ENCODE measurements at regions not wholly inside any gene's neighbourhood (a gene's known extent, or its start where the extent isn't known, plus 50 kb on each side); places are given as distances from the start of the nearest gene placed in this dataset.
"Not testable (repeated sequence)": the region's sequence is repeated elsewhere in the genome, so short reads cannot be mapped to it uniquely, and the experiment has no call there.

DNA sequence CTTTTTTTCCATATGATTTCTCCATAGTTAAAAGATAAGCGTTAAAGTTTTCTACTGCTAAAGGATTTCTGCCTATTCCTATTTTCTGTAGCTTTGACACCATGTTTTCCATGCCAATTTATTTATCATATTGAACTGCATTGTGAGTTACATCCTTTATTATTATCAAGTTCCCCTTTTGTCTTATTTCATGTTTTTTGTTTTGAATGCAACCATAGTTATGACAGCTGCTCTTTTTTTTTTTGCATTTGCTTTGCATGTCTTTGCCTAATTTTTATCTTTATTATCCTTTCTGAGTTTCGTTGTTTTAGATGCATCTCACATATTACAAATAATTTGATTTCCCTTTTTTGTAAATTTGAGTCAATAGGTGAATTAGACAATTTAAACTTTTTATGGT is 161.5 kb downstream of the DEPDC1B start:
- TF ChIP-seq, protein P1, sequence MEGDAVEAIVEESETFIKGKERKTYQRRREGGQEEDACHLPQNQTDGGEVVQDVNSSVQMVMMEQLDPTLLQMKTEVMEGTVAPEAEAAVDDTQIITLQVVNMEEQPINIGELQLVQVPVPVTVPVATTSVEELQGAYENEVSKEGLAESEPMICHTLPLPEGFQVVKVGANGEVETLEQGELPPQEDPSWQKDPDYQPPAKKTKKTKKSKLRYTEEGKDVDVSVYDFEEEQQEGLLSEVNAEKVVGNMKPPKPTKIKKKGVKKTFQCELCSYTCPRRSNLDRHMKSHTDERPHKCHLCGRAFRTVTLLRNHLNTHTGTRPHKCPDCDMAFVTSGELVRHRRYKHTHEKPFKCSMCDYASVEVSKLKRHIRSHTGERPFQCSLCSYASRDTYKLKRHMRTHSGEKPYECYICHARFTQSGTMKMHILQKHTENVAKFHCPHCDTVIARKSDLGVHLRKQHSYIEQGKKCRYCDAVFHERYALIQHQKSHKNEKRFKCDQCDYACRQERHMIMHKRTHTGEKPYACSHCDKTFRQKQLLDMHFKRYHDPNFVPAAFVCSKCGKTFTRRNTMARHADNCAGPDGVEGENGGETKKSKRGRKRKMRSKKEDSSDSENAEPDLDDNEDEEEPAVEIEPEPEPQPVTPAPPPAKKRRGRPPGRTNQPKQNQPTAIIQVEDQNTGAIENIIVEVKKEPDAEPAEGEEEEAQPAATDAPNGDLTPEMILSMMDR (IDR thresholded peaks at IDR 0.05; ENCODE audit: insufficient read depth, low read depth, low read length, missing control alignments), result no peak
- DNase-seq (ENCODE audit: low read depth), result no peak
- no peak overlapping the region for H3K4me3 ChIP-seq (ENCODE audit: low read length)

DNA sequence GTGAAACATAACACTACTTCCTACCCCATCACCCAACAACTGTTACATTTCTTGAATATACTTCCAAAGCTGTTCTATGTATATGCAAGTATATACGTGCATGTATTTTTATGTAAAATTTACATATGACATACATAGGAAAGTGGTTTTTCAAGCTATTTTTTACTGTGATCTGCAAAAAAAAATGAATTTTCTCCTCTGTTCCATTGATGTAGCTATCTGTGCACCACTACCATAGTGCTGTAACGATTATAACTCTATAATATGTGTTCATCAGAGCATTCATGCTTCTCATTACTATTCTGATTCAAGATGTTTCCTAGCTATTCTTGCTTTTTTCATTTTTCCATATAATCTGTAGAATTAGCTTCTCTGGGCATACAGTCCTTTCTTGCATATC is 164.0 kb downstream of the DEPDC1B start:
- DNase-seq (ENCODE audit: low read depth), result no peak
- H3K4me3 ChIP-seq (ENCODE audit: low read length), result no peak overlapping the region
- TF ChIP-seq, protein P1 (IDR thresholded peaks at IDR 0.05; ENCODE audit: insufficient read depth, low read depth, low read length, missing control alignments), result no peak

DNA sequence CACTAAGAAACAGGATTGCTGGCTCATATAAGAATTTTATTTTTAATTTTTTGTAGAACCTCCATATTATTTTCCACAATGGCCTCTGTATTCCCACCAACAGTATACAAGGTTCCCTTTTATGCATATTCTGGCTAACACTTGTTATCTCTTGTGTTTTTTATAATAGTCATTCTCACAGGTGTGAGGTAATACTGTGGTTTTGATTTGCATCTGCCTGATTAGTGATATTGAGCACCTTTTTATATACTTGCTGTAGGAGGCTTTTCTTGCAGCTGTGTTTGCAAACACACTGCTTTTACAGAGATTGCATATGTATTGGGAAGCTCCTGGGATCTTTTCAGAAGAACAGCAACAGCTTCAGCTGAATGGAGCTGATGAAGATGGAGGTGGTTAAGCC is 164.8 kb downstream of the DEPDC1B start:
- no peak for DNase-seq (ENCODE audit: low read depth)
- TF ChIP-seq, protein P1 (IDR thresholded peaks at IDR 0.05; ENCODE audit: insufficient read depth, low read depth, low read length, missing control alignments), result no peak
- no peak overlapping the region for H3K4me3 ChIP-seq (ENCODE audit: low read length)

DNA sequence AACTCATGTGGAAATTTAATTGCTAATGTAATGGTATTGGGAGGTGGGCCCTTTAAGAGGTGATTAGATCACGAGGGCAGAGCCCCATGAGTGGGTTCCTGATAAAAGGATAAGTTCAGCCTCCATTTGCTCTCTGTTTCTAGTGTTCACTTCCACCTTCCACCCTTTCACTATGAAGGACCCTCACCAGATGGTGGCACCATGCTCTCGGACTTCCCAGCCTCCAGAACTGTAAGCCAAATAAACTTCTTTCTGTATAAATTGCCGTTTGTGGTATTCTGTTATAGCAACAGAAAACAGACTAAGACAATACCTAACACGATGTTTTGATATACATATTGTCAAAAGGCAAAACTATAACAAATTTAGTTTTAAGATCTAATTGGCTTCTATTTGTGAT is 166.2 kb downstream of the DEPDC1B start:
- no peak for DNase-seq (ENCODE audit: low read depth)
- TF ChIP-seq, protein P1 (IDR thresholded peaks at IDR 0.05; ENCODE audit: insufficient read depth, low read depth, low read length, missing control alignments), result no peak
- H3K4me3 ChIP-seq (ENCODE audit: low read length), result no peak overlapping the region

DNA sequence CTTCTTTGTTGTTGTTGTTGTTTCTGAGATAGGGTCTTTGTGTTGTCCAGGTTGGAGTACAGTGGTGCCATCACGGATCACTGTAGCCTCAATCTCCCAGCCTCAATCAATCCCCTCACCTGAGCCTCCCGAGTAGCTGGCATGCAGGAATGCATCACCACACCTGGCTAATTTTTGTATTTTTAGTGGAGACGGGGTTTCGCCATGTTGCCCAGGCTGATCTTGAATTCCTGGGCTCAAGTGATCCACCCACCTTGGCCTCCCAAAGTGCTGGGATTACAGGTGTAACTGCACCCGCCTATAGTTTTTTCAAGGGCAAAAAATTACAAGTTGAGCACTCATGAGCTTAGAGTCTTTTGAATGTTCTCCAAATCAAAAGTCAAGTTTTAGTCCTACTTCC is 167.2 kb downstream of the DEPDC1B start:
- not testable (repeated sequence) for DNase-seq (ENCODE audit: low read depth); H3K4me3 ChIP-seq (ENCODE audit: low read length)

DNA sequence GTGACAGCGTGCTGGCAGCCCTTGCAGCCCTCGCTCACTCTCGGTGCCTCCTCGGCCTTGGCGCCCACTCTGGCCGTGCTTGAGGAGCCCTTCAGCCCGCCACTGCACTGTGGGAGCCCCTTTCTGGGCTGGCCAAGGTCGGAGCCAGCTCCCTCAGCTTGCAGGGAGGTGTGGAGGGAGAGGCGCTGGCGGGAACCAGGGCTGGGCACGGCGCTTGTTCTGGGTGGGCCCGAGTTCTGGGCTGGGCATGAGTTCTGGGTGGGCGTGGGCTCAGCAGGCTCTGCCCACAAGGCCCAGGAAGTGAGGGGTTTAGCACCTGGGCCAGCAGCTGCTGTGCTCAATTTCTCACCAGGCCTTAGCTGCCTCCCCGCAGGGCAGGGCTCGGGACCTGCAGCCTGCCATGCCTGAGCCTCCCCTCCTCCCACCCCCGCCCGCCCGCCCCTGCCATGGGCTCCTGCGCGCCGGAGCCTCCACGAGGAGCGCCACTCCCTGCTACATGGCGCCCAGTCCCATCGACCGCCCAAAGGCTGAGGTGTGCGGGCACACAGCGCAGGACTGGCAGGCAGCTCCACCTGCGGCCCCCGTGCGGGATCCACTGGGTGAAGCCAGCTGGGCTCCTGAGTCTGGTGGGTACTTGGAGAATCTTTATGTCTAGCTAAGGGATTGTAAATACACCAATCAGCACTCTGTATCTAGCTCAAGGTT is 169.7 kb downstream of the DEPDC1B start:
- DNase-seq (ENCODE audit: low read depth); H3K4me3 ChIP-seq (ENCODE audit: low read length): not testable (repeated sequence)

DNA sequence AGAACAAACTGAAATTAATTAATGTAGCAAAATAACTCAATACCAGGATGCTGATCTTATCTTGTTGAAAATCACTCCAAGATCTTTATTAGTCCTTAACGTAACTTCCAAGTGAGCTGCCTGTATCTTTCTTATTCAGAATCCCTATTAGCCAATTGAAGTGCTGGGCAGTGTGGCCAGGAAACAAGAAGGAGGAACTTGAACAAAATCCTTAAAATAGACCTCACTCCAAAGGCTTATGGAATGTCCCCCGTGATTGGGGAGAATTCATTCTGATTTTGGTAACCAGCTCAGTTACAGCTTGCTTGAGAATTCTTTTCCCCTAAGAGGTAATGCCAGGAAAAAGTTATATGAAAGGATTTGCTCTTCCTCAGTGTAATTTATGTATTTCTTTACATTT is 171.0 kb downstream of the DEPDC1B start:
- TF ChIP-seq, protein P1 (IDR thresholded peaks at IDR 0.05; ENCODE audit: insufficient read depth, low read depth, low read length, missing control alignments), result no peak
- DNase-seq (ENCODE audit: low read depth), result no peak
- H3K4me3 ChIP-seq (ENCODE audit: low read length), result no peak overlapping the region

DNA sequence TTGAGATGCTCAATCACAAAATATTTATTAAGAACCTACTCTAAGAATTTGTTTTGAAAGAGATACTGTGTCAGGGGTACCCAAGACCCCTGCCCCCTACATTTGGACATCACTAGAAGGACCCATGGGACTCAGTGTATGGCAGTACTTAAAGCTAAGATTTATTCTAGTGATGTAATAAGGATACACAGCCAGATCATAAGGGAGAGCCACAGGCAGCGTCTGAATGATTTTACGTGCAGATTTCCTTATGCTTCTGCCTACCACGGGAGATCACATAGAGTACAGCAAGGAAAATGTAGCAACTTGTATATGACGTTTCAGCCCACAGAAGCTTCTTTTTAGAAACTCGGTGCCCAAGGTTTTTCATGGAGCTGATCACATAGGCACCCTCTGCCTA is 172.9 kb downstream of the DEPDC1B start:
- no peak for DNase-seq (ENCODE audit: low read depth)
- no peak overlapping the region for H3K4me3 ChIP-seq (ENCODE audit: low read length)

More for the DNA sequence above, 172.9 kb downstream of the DEPDC1B start:
- TF ChIP-seq, protein P1 (IDR thresholded peaks at IDR 0.05; ENCODE audit: insufficient read depth, low read depth, low read length, missing control alignments), result no peak
